GM23338 (cell line): ENCODE measurements at regions not wholly inside any gene's neighbourhood (a gene's known extent, or its start where the extent isn't known, plus 50 kb on each side); places are given as distances from the start of the nearest gene placed in this dataset.
A peak's percentile ranks its signal among the peaks of the same experiment; 100 is the strongest.

Source experiments
- ATAC-seq: fragments of 200-7000 bp; cut with Tn5 transposase; 3 replicates; pipeline ENCODE4 v1.9.1; 2020
- DNase-seq: peaks from one replicate; pipeline ENCODE4 v3.0.0-alpha.2; 2015; ENCODE audit warnings: low spot score
- H2AFZ ChIP-seq: fragments of 200-600 bp; sonication (generic); 2 replicates; pipeline ENCODE4 v1.8.0; 2016; ENCODE audit warnings: antibody characterized with exemption, mild to moderate bottlenecking, moderate library complexity
- H3F3A ChIP-seq: fragments of 200-600 bp; sonication (generic); replicated peaks from 2 replicates; pipeline ENCODE4 v1.8.0; 2017; ENCODE audit warnings: antibody characterized with exemption, mixed run types, low read depth
- H3K27ac ChIP-seq: fragments of 200-600 bp; sonication (generic); 2 replicates; pipeline ENCODE4 v1.6.1; 2016; ENCODE audit warnings: low read depth
- H3K27me3 ChIP-seq: fragments of 200-600 bp; sonication (generic); 2 replicates; pipeline ENCODE4 v1.8.0; 2016; ENCODE audit warnings: mild to moderate bottlenecking, mixed run types, moderate library complexity; ENCODE audit not compliant: insufficient read depth
- H3K36me3 ChIP-seq: fragments of 200-600 bp; sonication (generic); 2 replicates; pipeline ENCODE4 v1.8.0; 2016; ENCODE audit warnings: mild to moderate bottlenecking; ENCODE audit not compliant: insufficient read depth
- H3K4me1 ChIP-seq: fragments of 200-600 bp; sonication (generic); 2 replicates; pipeline ENCODE4 v1.8.0; 2016; ENCODE audit warnings: mild to moderate bottlenecking, moderate library complexity; ENCODE audit not compliant: insufficient read depth
- H3K4me2 ChIP-seq: fragments of 200-600 bp; sonication (generic); 2 replicates; pipeline ENCODE4 v1.7.1; 2017; ENCODE audit warnings: mixed run types
- H3K4me3 ChIP-seq: fragments of 200-600 bp; sonication (generic); 2 replicates; pipeline ENCODE4 v1.6.1; 2016; ENCODE audit warnings: mixed run types
- H3K79me2 ChIP-seq: fragments of 200-600 bp; sonication (generic); replicated peaks from 2 replicates; pipeline ENCODE4 v1.8.0; 2017; ENCODE audit warnings: mild to moderate bottlenecking; ENCODE audit not compliant: insufficient read depth
- H3K9me2 ChIP-seq: fragments of 200-600 bp; sonication (generic); 2 replicates; pipeline ENCODE4 v1.8.0; 2017; ENCODE audit not compliant: insufficient read depth
- H4K20me1 ChIP-seq: fragments of 200-600 bp; sonication (generic); replicated peaks from 2 replicates; pipeline ENCODE4 v1.8.0; 2017; ENCODE audit warnings: mild to moderate bottlenecking; ENCODE audit not compliant: insufficient read depth
- H3K27ac Mint-ChIP-seq: 2 replicates; pipeline ENCODE4 v1.8.0; 2020; ENCODE audit warnings: inconsistent platforms, mild to moderate bottlenecking, moderate library complexity, mixed read lengths
- H3K27me3 Mint-ChIP-seq: 3 replicates; pipeline ENCODE4 v1.8.0; 2022; ENCODE audit warnings: low read depth, mild to moderate bottlenecking, moderate library complexity, mixed read lengths, inconsistent platforms; ENCODE audit not compliant: insufficient read depth, poor library complexity
- H3K36me3 Mint-ChIP-seq: 3 replicates; pipeline ENCODE4 v1.8.0; 2021; ENCODE audit warnings: low read depth, mild to moderate bottlenecking, inconsistent platforms, moderate library complexity, mixed read lengths
- H3K4me1 Mint-ChIP-seq: 3 replicates; pipeline ENCODE4 v1.8.0; 2020; ENCODE audit warnings: mild to moderate bottlenecking, inconsistent platforms, mixed read lengths
- H3K4me3 Mint-ChIP-seq: 3 replicates; pipeline ENCODE4 v1.8.0; 2021; ENCODE audit warnings: moderate library complexity, mild to moderate bottlenecking, inconsistent platforms, mixed read lengths
- H3K9me3 Mint-ChIP-seq: 3 replicates; pipeline ENCODE4 v1.8.0; 2020; ENCODE audit warnings: moderate library complexity, mild to moderate bottlenecking, inconsistent platforms, mixed read lengths
- CREB1 ChIP-seq: fragments of 250-450 bp; sonication (Bioruptor Pico); IDR thresholded peaks from 2 replicates; pipeline ENCODE4 v1.5.0; 2020; ENCODE audit warnings: low read depth, mild to moderate bottlenecking, moderate library complexity
- CTCF ChIP-seq, 2 experiments: fragments of 200-600 bp in 1 of 2; sonication (generic) in 1 of 2; conservative IDR thresholded peaks; 2 replicates each; pipeline versions ENCODE4 v1.5.1 to v1.6.1; 2016 to 2017; ENCODE audit warnings: antibody characterized with exemption in 2 of 2, low read depth in 2 of 2, mild to moderate bottlenecking in 2 of 2, moderate library complexity in 1 of 2
- ETS1 ChIP-seq: IDR thresholded peaks from 2 replicates; pipeline ENCODE4 v1.6.1; 2016; ENCODE audit warnings: antibody characterized with exemption
- EZH2 ChIP-seq: fragments of 200-600 bp; sonication (generic); IDR thresholded peaks from one replicate; pipeline ENCODE4 v1.8.0; 2017; ENCODE audit warnings: antibody characterized with exemption, mild to moderate bottlenecking, low read depth; ENCODE audit not compliant: unreplicated experiment
- EZH2phosphoT487 ChIP-seq: fragments of 200-600 bp; sonication (generic); IDR thresholded peaks from one replicate; pipeline ENCODE4 v1.8.1; 2018; ENCODE audit warnings: antibody characterized with exemption; ENCODE audit not compliant: unreplicated experiment
- JUNB ChIP-seq: IDR thresholded peaks from one replicate; pipeline ENCODE4 v1.6.1; 2016; ENCODE audit warnings: antibody characterized with exemption; ENCODE audit not compliant: unreplicated experiment
- NANOG ChIP-seq: IDR thresholded peaks from 2 replicates; pipeline ENCODE4 v1.6.1; 2016; ENCODE audit warnings: antibody characterized with exemption, borderline replicate concordance
- POLR2AphosphoS5 ChIP-seq: IDR thresholded peaks from 2 replicates; pipeline ENCODE4 v1.6.1; 2016; ENCODE audit warnings: antibody characterized with exemption, low read depth
- REST ChIP-seq: IDR thresholded peaks from one replicate; pipeline ENCODE4 v1.6.1; 2018; ENCODE audit warnings: antibody characterized with exemption; ENCODE audit not compliant: unreplicated experiment
- STAT1 ChIP-seq: IDR thresholded peaks from one replicate; pipeline ENCODE4 v1.6.1; 2016; ENCODE audit warnings: antibody characterized with exemption; ENCODE audit not compliant: unreplicated experiment
- ZNF114 ChIP-seq: fragments of 250-450 bp; sonication (Bioruptor Pico); IDR thresholded peaks from 2 replicates; pipeline ENCODE4 v1.5.0; 2020; ENCODE audit warnings: mild to moderate bottlenecking, moderate library complexity
- ZNF331 ChIP-seq: fragments of 250-450 bp; sonication (Bioruptor Pico); IDR thresholded peaks from 2 replicates; pipeline ENCODE4 v1.5.0; 2020; ENCODE audit warnings: low read depth, mild to moderate bottlenecking, moderate library complexity
- ZNF462 ChIP-seq: fragments of 250-450 bp; sonication (Bioruptor Pico); IDR thresholded peaks from 2 replicates; pipeline ENCODE4 v1.5.0; 2020; ENCODE audit warnings: mild to moderate bottlenecking, moderate library complexity

GRCh38 chr11:80424012-80424695, 983.3 kb upstream of the TENM4 start:
- H3K4me1 Mint-ChIP-seq, result peaks cover 3% of the 10 kb centered on the region; the same call in 2 of the 3 replicates
- no peak overlapping the region for H3K4me3 Mint-ChIP-seq
- H3K27ac Mint-ChIP-seq, result no peak overlapping the region
- Histone ChIP-seq H3K4me1 (no peaks in the 10 kb centered on the region), H3K4me3 (no peak overlapping the region), H3K4me2 (no peak overlapping the region), H3K27ac (no peak overlapping the region), H2AFZ (no peak overlapping the region), H3K27me3 (no peaks in the 10 kb centered on the region), H3K9me2 (no peaks in the 10 kb centered on the region), H4K20me1 (no peaks in the 10 kb centered on the region), H3K79me2 (no peaks in the 10 kb centered on the region), H3K36me3 (no peaks in the 10 kb centered on the region; the same call in 1 of the 2 replicates), H3F3A (no peaks in the 10 kb centered on the region)
- peak; percentile 68 for ATAC-seq
- peaks cover 2% of the 10 kb centered on the region; the same call in 1 of the 3 replicates for H3K9me3 Mint-ChIP-seq
- H3K27me3 Mint-ChIP-seq, result no peaks in the 10 kb centered on the region
- DNase-seq, result peak; percentile 5
- TF ChIP-seq NANOG (no peak), ZNF462 (no peak), CTCF (conservative IDR thresholded peaks at IDR 0.05; ENCODE audit: low read depth in 2 of 2) (no peak), STAT1 (no peak), REST (no peak), JUNB (no peak), ZNF114 (no peak), CREB1 (CRISPR knock-in tag) (no peak), EZH2 (no peak), ETS1 (no peak), ZNF331 (CRISPR knock-in tag) (no peak), EZH2phosphoT487 (no peak), POLR2AphosphoS5 (no peak)
- no peaks in the 10 kb centered on the region for H3K36me3 Mint-ChIP-seq
